WTC11 (cell line): ENCODE measurements at regions not wholly inside any gene's neighbourhood (a gene's known extent, or its start where the extent isn't known, plus 50 kb on each side); places are given as distances from the start of the nearest gene placed in this dataset.

Experiments used
- CTCF ChIP-seq: fragments of 200-600 bp; IDR thresholded peaks from 2 replicates; pipeline ENCODE4 v1.8.0; 2022; ENCODE audit warnings: antibody characterized with exemption
- USF2 ChIP-seq: sonication (generic); formaldehyde crosslinking; IDR thresholded peaks from 2 replicates; pipeline ENCODE4 v1.8.1; 2023; ENCODE audit warnings: mild to moderate bottlenecking, missing genetic modification reagents, moderate library complexity

- no peak for TF ChIP-seq CTCF
- TF ChIP-seq USF2, result no peak
Observed at GRCh38 chr3:159482994-159483367, 505.7 kb upstream of the IL12A start.
